ENCODE measurements at regions not wholly inside any gene's neighbourhood (a gene's known extent, or its start where the extent isn't known, plus 50 kb on each side); places are given as distances from the start of the nearest gene placed in this dataset.

DNA sequence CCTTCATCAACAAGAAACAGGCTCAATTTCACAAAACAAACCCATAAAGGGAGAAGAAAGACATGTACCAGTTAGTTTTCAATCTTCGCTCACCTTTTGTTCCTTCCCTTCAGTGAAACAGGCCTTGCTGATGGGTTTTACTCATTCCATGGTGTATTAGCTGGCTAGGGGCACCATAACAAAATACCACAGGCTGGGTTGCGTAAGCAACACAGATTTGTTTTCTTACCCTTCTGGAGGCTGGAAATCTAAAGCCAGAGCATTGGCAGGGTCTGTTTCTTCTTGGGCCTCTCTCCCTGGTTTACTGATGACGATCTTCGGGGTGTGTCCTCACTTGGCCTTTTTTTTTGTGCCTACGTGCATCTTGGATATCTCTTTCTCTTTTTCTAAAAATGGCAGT lies 383.4 kb upstream of the RBFOX1 start:
- Histone ChIP-seq H2AFZ (ENCODE audit: low read length) (no peak overlapping the region), H3K9me3 (ENCODE audit: low read length) (peaks cover 25% of the 10 kb centered on the region), H3K79me2 (ENCODE audit: insufficient read depth, low read length) (no peaks in the 10 kb centered on the region), H4K20me1 (ENCODE audit: insufficient read depth, low read length) (no peaks in the 10 kb centered on the region), H3K4me2 (ENCODE audit: low read depth, low read length) (no peak overlapping the region), H3K36me3 (replicated peaks in 1 of 2; ENCODE audit: control insufficient read depth in 1 of 2, insufficient read depth in 2 of 2, low read length in 2 of 2) (no peaks in the 10 kb centered on the region), H3K27me3 (ENCODE audit: control insufficient read depth in 1 of 2, insufficient read depth in 2 of 2, low read length in 2 of 2) (no peaks in the 10 kb centered on the region), H3K9ac (ENCODE audit: insufficient read depth, low read depth, low read length) (no peak overlapping the region), H3K27ac (ENCODE audit: extremely low read length, insufficient read depth, low read length) (no peak overlapping the region), H3K4me1 (ENCODE audit: insufficient read depth, low read length) (no peaks in the 10 kb centered on the region), H3K4me3 (replicated peaks in 1 of 3; ENCODE audit: insufficient read depth in 1 of 3, low read depth in 2 of 3, low read length in 3 of 3) (no peak overlapping the region)
- no peak for DNase-seq (ENCODE audit: low spot score)
- in situ Hi-C loops (cut with HindIII; ENCODE audit: extremely low pct_ligation_motif_present, low pct_unique_long_range_greater_than_20kb), result no loop called here
- no peak for FAIRE-seq
- TF ChIP-seq ZNF253 (CRISPR knock-in tag; IDR thresholded peaks at IDR 0.05; ENCODE audit: borderline replicate concordance) (no peak), CEBPB (IDR thresholded peaks at IDR 0.05; ENCODE audit: borderline replicate concordance, low read depth, low read length) (0 out of 2 replicates have a peak, but pooled peaks have one; percentile 26)
- ChIA-PET POLR2A (no interaction called here), CTCF (ENCODE audit: low intra/inter-chr PET ratio, low total read pairs) (no interaction called here)
- WGBS (ENCODE audit: low lambda C conversion rate), result 28% methylated on average over 5 of the region's 5 CpGs
- ATAC-seq, result no peak
- intact Hi-C loops (cut with micrococcal nuclease; ENCODE audit: unreplicated experiment), result no loop called here
- BruUV-seq (replicated peaks), result no TSS peak

DNA sequence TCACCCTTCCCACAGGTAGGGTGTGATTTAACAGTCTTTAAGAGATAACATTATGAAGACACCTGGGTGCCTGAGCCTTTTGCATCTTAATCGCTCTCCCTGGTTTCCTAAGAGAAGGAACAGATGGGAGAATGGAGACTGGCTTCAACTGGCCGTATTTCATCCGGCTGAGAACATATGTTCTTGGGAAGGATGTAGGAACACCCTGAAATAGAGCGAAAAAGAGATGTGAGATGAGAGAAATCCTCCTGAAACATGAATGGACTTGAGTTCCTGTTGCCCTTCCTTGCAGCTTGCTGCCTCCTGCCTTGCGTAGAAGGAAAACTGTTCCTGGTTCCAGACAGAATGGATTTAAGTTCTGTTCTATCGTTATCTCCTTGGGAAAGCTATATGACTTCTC lies 385.4 kb upstream of the RBFOX1 start:
- Histone ChIP-seq H3K9ac (ENCODE audit: insufficient read depth, low read depth, low read length) (no peak overlapping the region), H4K20me1 (ENCODE audit: insufficient read depth, low read length) (no peaks in the 10 kb centered on the region), H3K4me1 (ENCODE audit: insufficient read depth, low read length) (no peaks in the 10 kb centered on the region), H3K27ac (ENCODE audit: extremely low read length, insufficient read depth, low read length) (no peak overlapping the region), H3K4me2 (ENCODE audit: low read depth, low read length) (no peak overlapping the region), H3K9me3 (ENCODE audit: low read length) (peaks cover 33% of the 10 kb centered on the region), H2AFZ (ENCODE audit: low read length) (no peak overlapping the region), H3K36me3 (replicated peaks in 1 of 2; ENCODE audit: control insufficient read depth in 1 of 2, insufficient read depth in 2 of 2, low read length in 2 of 2) (no peaks in the 10 kb centered on the region), H3K27me3 (ENCODE audit: control insufficient read depth in 1 of 2, insufficient read depth in 2 of 2, low read length in 2 of 2) (no peaks in the 10 kb centered on the region), H3K79me2 (ENCODE audit: insufficient read depth, low read length) (no peaks in the 10 kb centered on the region), H3K4me3 (replicated peaks in 1 of 3; ENCODE audit: insufficient read depth in 1 of 3, low read depth in 2 of 3, low read length in 3 of 3) (no peak overlapping the region)
- ChIA-PET POLR2A (no interaction called here), CTCF (ENCODE audit: low intra/inter-chr PET ratio, low total read pairs) (no interaction called here)
- intact Hi-C loops (cut with micrococcal nuclease; ENCODE audit: unreplicated experiment), result no loop called here
- TF ChIP-seq ZNF713 (CRISPR knock-in tag; IDR thresholded peaks at IDR 0.05) (no peak), KDM6A (CRISPR knock-in tag; IDR thresholded peaks at IDR 0.05; ENCODE audit: low read depth) (no peak), RXRB (CRISPR knock-in tag; IDR thresholded peaks at IDR 0.05; ENCODE audit: borderline replicate concordance) (no peak), ZNF335 (CRISPR knock-in tag; IDR thresholded peaks at IDR 0.05) (no peak), ZNF383 (CRISPR knock-in tag; IDR thresholded peaks at IDR 0.05; ENCODE audit: borderline replicate concordance) (no peak)
- ATAC-seq (no peak), FAIRE-seq (no peak), DNase-seq (ENCODE audit: low spot score) (no peak)
- in situ Hi-C loops (cut with HindIII; ENCODE audit: extremely low pct_ligation_motif_present, low pct_unique_long_range_greater_than_20kb), result no loop called here
- BruUV-seq (replicated peaks), result no TSS peak
- 20% methylated on average over 6 of the region's 6 CpGs for WGBS (ENCODE audit: low lambda C conversion rate)

All from HepG2 (cell line).